GM12872 (cell line): ENCODE measurements at regions not wholly inside any gene's neighbourhood (a gene's known extent, or its start where the extent isn't known, plus 50 kb on each side); places are given as distances from the start of the nearest gene placed in this dataset.

ENCODE experiments used
- CTCF ChIP-seq: IDR thresholded peaks from 3 replicates; pipeline ENCODE4 v1.5.1; 2011; ENCODE audit warnings: low read depth, mild to moderate bottlenecking, low read length, moderate library complexity; ENCODE audit not compliant: insufficient read depth

- no peak for TF ChIP-seq CTCF
These were observed 72.0 kb upstream of the FOXP2 start for GRCh38 chr7:114342431-114343179.

- TF ChIP-seq CTCF, result no peak
These were observed 73.0 kb upstream of the FOXP2 start for GRCh38 chr7:114341648-114342047.

GRCh38 chr7:114334989-114335388 is 79.6 kb upstream of the FOXP2 start:
- TF ChIP-seq CTCF, result no peak

GRCh38 chr7:114317450-114318098 is 97.0 kb upstream of the FOXP2 start:
- no peak for TF ChIP-seq CTCF

GRCh38 chr7:114312649-114313048 is 102.0 kb upstream of the FOXP2 start:
- no peak for TF ChIP-seq CTCF

- no peak for TF ChIP-seq CTCF
These were observed 104.1 kb upstream of the FOXP2 start for GRCh38 chr7:114310345-114311110.

GRCh38 chr7:114309729-114310128 is 104.9 kb upstream of the FOXP2 start:
- TF ChIP-seq CTCF, result no peak
